ENCODE measurements at regions not wholly inside any gene's neighbourhood (a gene's known extent, or its start where the extent isn't known, plus 50 kb on each side); places are given as distances from the start of the nearest gene placed in this dataset.

GRCh38 chr4:100095729-100096595 is 94.3 kb downstream of the DDIT4L start:
- peak; percentile 75 for TF ChIP-seq CTCF (IDR thresholded peaks at IDR 0.05)
- no peak for TF ChIP-seq SIN3A (IDR thresholded peaks at IDR 0.05; ENCODE audit: borderline replicate concordance, insufficient read depth, low read depth, low read length)
- no peak for TF ChIP-seq REST (IDR thresholded peaks at IDR 0.05; ENCODE audit: insufficient read depth in 1 of 2, low read depth in 2 of 2, low read length in 1 of 2)
- no peak for TF ChIP-seq POLR2AphosphoS5 (IDR thresholded peaks at IDR 0.05; ENCODE audit: low read depth, low read length)
- TF ChIP-seq TCF7L2 (IDR thresholded peaks at IDR 0.05; ENCODE audit: low read depth, low read length): no peak
